ENCODE measurements at regions not wholly inside any gene's neighbourhood (a gene's known extent, or its start where the extent isn't known, plus 50 kb on each side); places are given as distances from the start of the nearest gene placed in this dataset.

- TF ChIP-seq CTCF (IDR thresholded peaks at IDR 0.05; ENCODE audit: insufficient read depth, low read depth, low read length) = no peak
- no peak for TF ChIP-seq EZH2 (IDR thresholded peaks at IDR 0.05; ENCODE audit: insufficient read depth, low read length)
Measured at GRCh38 chr3:23666818-23667217, 138.9 kb upstream of the UBE2E1 start.
